ENCODE measurements at regions not wholly inside any gene's neighbourhood (a gene's known extent, or its start where the extent isn't known, plus 50 kb on each side); places are given as distances from the start of the nearest gene placed in this dataset.
"Not testable (repeated sequence)": the region's sequence is repeated elsewhere in the genome, so short reads cannot be mapped to it uniquely, and the experiment has no call there.

GRCh38 chr13:44744880-44745633 is 168.9 kb upstream of the TSC22D1 start:
- no peak for DNase-seq

GRCh38 chr13:44739539-44739938 is 163.4 kb upstream of the TSC22D1 start:
- DNase-seq = no peak

GRCh38 chr13:44739120-44739519 is 163.0 kb upstream of the TSC22D1 start:
- DNase-seq = no peak

- no peak for DNase-seq
Measured at GRCh38 chr13:44738463-44738862, 162.3 kb upstream of the TSC22D1 start.

GRCh38 chr13:44735806-44736205 is 159.7 kb upstream of the TSC22D1 start:
- no peak for DNase-seq

GRCh38 chr13:44734201-44734707 is 158.1 kb upstream of the TSC22D1 start:
- DNase-seq = no peak

GRCh38 chr13:44732503-44733098 is 156.5 kb upstream of the TSC22D1 start:
- DNase-seq = no peak

- DNase-seq = no peak
Measured at GRCh38 chr13:44730851-44731250, 154.7 kb upstream of the TSC22D1 start.

- DNase-seq = no peak
Measured at GRCh38 chr13:44730099-44730498, 154.0 kb upstream of the TSC22D1 start.

- not testable (repeated sequence) for DNase-seq
Measured at GRCh38 chr13:44727591-44727990, 151.5 kb upstream of the TSC22D1 start.

GRCh38 chr13:44726778-44727177 is 150.6 kb upstream of the TSC22D1 start:
- DNase-seq = no peak

GRCh38 chr13:44726214-44726613 is 150.1 kb upstream of the TSC22D1 start:
- DNase-seq = no peak

- no peak for DNase-seq
Measured at GRCh38 chr13:44719857-44720671, 143.9 kb upstream of the TSC22D1 start.

GRCh38 chr13:44718467-44718866 is 142.3 kb upstream of the TSC22D1 start:
- no peak for DNase-seq

- no peak for DNase-seq
Measured at GRCh38 chr13:44715287-44716230, 139.4 kb upstream of the TSC22D1 start.

GRCh38 chr13:44713788-44714469 is 137.8 kb upstream of the TSC22D1 start:
- no peak for DNase-seq

GRCh38 chr13:44711706-44712105 is 135.6 kb upstream of the TSC22D1 start:
- no peak for DNase-seq

- DNase-seq = no peak
Measured at GRCh38 chr13:44710576-44710975, 134.4 kb upstream of the TSC22D1 start.

- DNase-seq = not testable (repeated sequence)
Measured at GRCh38 chr13:44704811-44705210, 128.7 kb upstream of the TSC22D1 start.

- DNase-seq = no peak
Measured at GRCh38 chr13:44703371-44703770, 127.2 kb upstream of the TSC22D1 start.

GRCh38 chr13:44698066-44698465 is 121.9 kb upstream of the TSC22D1 start:
- DNase-seq = no peak

- DNase-seq = no peak
Measured at GRCh38 chr13:44697058-44697457, 120.9 kb upstream of the TSC22D1 start.
